PC-9 (cell line): ENCODE measurements at regions not wholly inside any gene's neighbourhood (a gene's known extent, or its start where the extent isn't known, plus 50 kb on each side); places are given as distances from the start of the nearest gene placed in this dataset.

ENCODE experiments used
- BruUV-seq: library from RNA; stranded (reverse); fragments of 400-500 nt; replicated peaks from 2 replicates; lab custom pipeline; 2021; lab: Mats Ljungman, UMichigan
- CTCF ChIA-PET: fragments of 300-600 bp; sonication (Branson Sonifier 250); formaldehyde crosslinking; loops from one replicate; lab custom pipeline; 2022; ENCODE audit warnings: antibody characterized with exemption; lab: Charles Lee
- POLR2A ChIA-PET: fragments of 300-600 bp; sonication (Branson Sonifier 250); formaldehyde crosslinking; loops from one replicate; lab custom pipeline; 2022; ENCODE audit warnings: antibody characterized with exemption; ENCODE audit not compliant: unreplicated experiment; lab: Charles Lee
- DNase-seq, 2 experiments: peaks; one replicate each; pipeline versions ENCODE4 v3.0.0 to v3.0.0-alpha.2; 2015 to 2022; ENCODE audit warnings: mixed read lengths in 1 of 2
- H2AFZ ChIP-seq: fragments of 200-600 bp; sonication (generic); 2 replicates; pipeline ENCODE4 v1.8.1; 2017; ENCODE audit warnings: antibody characterized with exemption
- H3F3A ChIP-seq: fragments of 200-600 bp; sonication (generic); 2 replicates; pipeline ENCODE4 v1.8.1; 2017; ENCODE audit warnings: antibody characterized with exemption, mild to moderate bottlenecking, low read depth; ENCODE audit not compliant: insufficient read depth
- H3K27ac ChIP-seq: fragments of 200-600 bp; sonication (generic); 2 replicates; pipeline ENCODE4 v1.6.1; 2016; ENCODE audit warnings: mixed run types
- H3K27me3 ChIP-seq: fragments of 200-600 bp; sonication (generic); 2 replicates; pipeline ENCODE4 v1.6.1; 2016; ENCODE audit warnings: low read depth, mixed run types; ENCODE audit not compliant: insufficient read depth
- H3K36me3 ChIP-seq: fragments of 200-600 bp; sonication (generic); 2 replicates; pipeline ENCODE4 v1.6.1; 2016; ENCODE audit warnings: low read depth, mixed run types
- H3K4me1 ChIP-seq: fragments of 200-600 bp; sonication (generic); replicated peaks from 2 replicates; pipeline ENCODE4 v1.6.1; 2016; ENCODE audit warnings: mixed run types; ENCODE audit not compliant: insufficient read depth
- H3K4me2 ChIP-seq: fragments of 200-600 bp; sonication (generic); 2 replicates; pipeline ENCODE4 v1.6.1; 2017; ENCODE audit warnings: mixed run types
- H3K4me3 ChIP-seq: fragments of 200-600 bp; sonication (generic); 2 replicates; pipeline ENCODE4 v1.6.1; 2016; ENCODE audit warnings: mixed run types
- H3K79me2 ChIP-seq: fragments of 200-600 bp; sonication (generic); 2 replicates; pipeline ENCODE4 v1.6.1; 2017; ENCODE audit warnings: low read depth, mixed run types
- H3K9me2 ChIP-seq: fragments of 200-600 bp; sonication (generic); 2 replicates; pipeline ENCODE4 v1.8.1; 2017; ENCODE audit warnings: mild to moderate bottlenecking; ENCODE audit not compliant: insufficient read depth
- H3K9me3 ChIP-seq: fragments of 200-600 bp; sonication (generic); 2 replicates; pipeline ENCODE4 v1.8.1; 2016; ENCODE audit warnings: low read depth; ENCODE audit not compliant: insufficient read depth
- H4K20me1 ChIP-seq: fragments of 200-600 bp; sonication (generic); 2 replicates; pipeline ENCODE4 v1.8.1; 2017; ENCODE audit not compliant: insufficient read depth
- CTCF ChIP-seq: fragments of 200-600 bp; sonication (generic); conservative IDR thresholded peaks from 2 replicates; pipeline ENCODE4 v1.6.1; 2017; ENCODE audit warnings: mixed run types, antibody characterized with exemption, mild to moderate bottlenecking, moderate library complexity
- EZH2 ChIP-seq: fragments of 200-600 bp; sonication (generic); IDR thresholded peaks from 2 replicates; pipeline ENCODE4 v1.8.0; 2017; ENCODE audit warnings: antibody characterized with exemption, low read depth
- intact Hi-C: fragments of 100-400 bp; cut with micrococcal nuclease; formaldehyde crosslinking; loops from one replicate; pipeline ENCODE4 v1.10.0; 2022; ENCODE audit not compliant: unreplicated experiment

GRCh38 chr1:115461526-115461925 lies 123.5 kb upstream of the NGF start:
- peaks cover 18% of the 10 kb centered on the region for H3F3A ChIP-seq
- ChIA-PET POLR2A (no interaction called here), CTCF (interaction anchor here (0.6 kb wide), 1 partner anchor 912 kb away, joined by 4 read pairs; the partner anchor contains the start of gene ATP1A1)
- no peaks in the 10 kb centered on the region for H4K20me1 ChIP-seq
- H3K27ac ChIP-seq: no peak overlapping the region
- no peak for DNase-seq
- no peaks in the 10 kb centered on the region for H3K36me3 ChIP-seq
- intact Hi-C loops: no loop called here
- BruUV-seq: no TSS peak
- H3K9me3 ChIP-seq: no peaks in the 10 kb centered on the region
- no peak overlapping the region for H3K4me3 ChIP-seq
- no peaks in the 10 kb centered on the region for H3K79me2 ChIP-seq
- no peaks in the 10 kb centered on the region for H3K9me2 ChIP-seq
- no peak overlapping the region for H3K4me2 ChIP-seq
- peaks cover 60% of the 10 kb centered on the region for H3K4me1 ChIP-seq
- TF ChIP-seq CTCF: peak; percentile 37; the same call in 1 of the 2 replicates
- no peak for TF ChIP-seq EZH2
- H3K27me3 ChIP-seq: no peaks in the 10 kb centered on the region
- H2AFZ ChIP-seq: no peak overlapping the region

- no TSS peak for BruUV-seq
- Histone ChIP-seq H2AFZ (no peak overlapping the region), H3K4me1 (peaks cover 72% of the 10 kb centered on the region), H3K4me2 (peak overlapping the region; percentile 66), H3K27ac (peak overlapping the region; percentile 72), H4K20me1 (no peaks in the 10 kb centered on the region), H3K4me3 (no peak overlapping the region; the same call in 1 of the 2 replicates), H3K36me3 (no peaks in the 10 kb centered on the region), H3K9me2 (no peaks in the 10 kb centered on the region), H3K27me3 (no peaks in the 10 kb centered on the region), H3K79me2 (no peaks in the 10 kb centered on the region), H3F3A (peaks cover 18% of the 10 kb centered on the region), H3K9me3 (no peaks in the 10 kb centered on the region)
- TF ChIP-seq CTCF (no peak), EZH2 (no peak)
- CTCF ChIA-PET: interaction anchor here (1.0 to 1.2 kb wide), 3 partner anchors 103 to 249 kb away, joined by 4 to 7 read pairs (median 5); no protein-coding TSS in a partner anchor
- POLR2A ChIA-PET: interaction anchor here (0.7 kb wide), 1 partner anchor 269 kb away, joined by 6 read pairs; no protein-coding TSS in a partner anchor
- no peak for DNase-seq
- intact Hi-C loops: loop anchor here (5.0 kb wide), 1 partner anchor 122 kb away; the partner anchor contains the start of gene NGF
Measured at GRCh38 chr1:115459161-115459560, 121.1 kb upstream of the NGF start.

GRCh38 chr1:115458426-115459114 lies 120.5 kb upstream of the NGF start:
- H3K4me3 ChIP-seq: peak overlapping the region; percentile 15; the same call in 1 of the 2 replicates
- intact Hi-C loops: loop anchor here (1.0 to 5.0 kb wide), 2 partner anchors 28 to 121 kb away; partner anchors contain the start of gene NGF
- peak overlapping the region; percentile 72 for H3K27ac ChIP-seq
- TF ChIP-seq EZH2 (no peak), CTCF (no peak)
- H3K9me3 ChIP-seq: no peaks in the 10 kb centered on the region
- no peaks in the 10 kb centered on the region for H3K27me3 ChIP-seq
- no peaks in the 10 kb centered on the region for H4K20me1 ChIP-seq
- peak overlapping the region; percentile 35 for H2AFZ ChIP-seq
- no peaks in the 10 kb centered on the region for H3K9me2 ChIP-seq
- H3K4me1 ChIP-seq: peaks cover 68% of the 10 kb centered on the region
- POLR2A ChIA-PET: interaction anchor here (0.7 kb wide), 1 partner anchor 269 kb away, joined by 6 read pairs; no protein-coding TSS in a partner anchor
- peak overlapping the region; percentile 66 for H3K4me2 ChIP-seq
- H3F3A ChIP-seq: peaks cover 18% of the 10 kb centered on the region
- no peaks in the 10 kb centered on the region for H3K36me3 ChIP-seq
- CTCF ChIA-PET: interaction anchor here (1.0 to 1.2 kb wide), 3 partner anchors 102 to 248 kb away, joined by 4 to 7 read pairs (median 5); no protein-coding TSS in a partner anchor
- BruUV-seq: no TSS peak
- DNase-seq: peak; percentile 56 to 92
- no peaks in the 10 kb centered on the region for H3K79me2 ChIP-seq
